ENCODE measurements at regions not wholly inside any gene's neighbourhood (a gene's known extent, or its start where the extent isn't known, plus 50 kb on each side); places are given as distances from the start of the nearest gene placed in this dataset.
A peak's percentile ranks its signal among the peaks of the same experiment; 100 is the strongest.

DNA sequence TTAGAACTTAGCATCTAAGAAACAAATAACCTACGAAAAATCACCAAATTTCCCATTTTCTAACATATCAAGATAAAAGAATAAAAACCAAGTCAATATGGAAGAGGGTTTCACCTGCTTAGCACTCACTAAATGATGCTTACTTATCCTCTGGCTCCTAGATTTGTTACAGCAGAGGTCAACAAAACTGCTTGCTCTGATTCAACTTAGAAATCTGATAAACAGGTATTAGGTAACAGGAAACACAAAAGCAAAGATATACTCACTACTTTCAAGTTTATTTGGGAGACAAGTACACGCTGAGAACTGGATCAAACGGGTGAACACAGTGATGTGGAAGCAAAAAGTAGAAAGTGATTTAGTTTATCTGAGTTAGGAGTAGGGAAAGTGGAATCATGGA, 235.7 kb upstream of the TARS1 start:
- H3K27me3 ChIP-seq (ENCODE audit: insufficient read depth, low read length), result no peaks in the 10 kb centered on the region
- no peak overlapping the region for H3K4ac ChIP-seq (ENCODE audit: low read depth, low read length)
- no peak overlapping the region for H3K9ac ChIP-seq (ENCODE audit: low read length)
- no peak overlapping the region for H3K23ac ChIP-seq (ENCODE audit: low read length)
- no peak overlapping the region for H2BK12ac ChIP-seq (ENCODE audit: low read length)
- no peak overlapping the region for H2AK5ac ChIP-seq (ENCODE audit: low read length)
- H3K36me3 ChIP-seq (ENCODE audit: control insufficient read depth in 1 of 2, insufficient read depth in 2 of 2, low read length in 2 of 2), result no peaks in the 10 kb centered on the region
- H3K4me2 ChIP-seq (ENCODE audit: low read length), result no peak overlapping the region
- no peak for DNase-seq
- H2BK120ac ChIP-seq (ENCODE audit: insufficient read depth, low read length, poor library complexity), result no peak overlapping the region
- H3K14ac ChIP-seq (ENCODE audit: low read length), result no peak overlapping the region
- H3K18ac ChIP-seq (ENCODE audit: low read length), result no peak overlapping the region
- H2BK5ac ChIP-seq (ENCODE audit: low read depth, low read length, poor library complexity), result no peak overlapping the region
- no peaks in the 10 kb centered on the region for H3K79me2 ChIP-seq (ENCODE audit: control insufficient read depth, insufficient read depth, low read length, poor library complexity)
- H4K91ac ChIP-seq (ENCODE audit: low read depth, low read length), result no peak overlapping the region
- no peak overlapping the region for H4K8ac ChIP-seq (ENCODE audit: low read depth, low read length)
- H3K9me3 ChIP-seq (ENCODE audit: insufficient read depth, low read depth, low read length), result no peaks in the 10 kb centered on the region
- no peak overlapping the region for H3K4me3 ChIP-seq (ENCODE audit: low read depth, low read length)
- H2AFZ ChIP-seq (ENCODE audit: insufficient read depth, low read length, poor library complexity), result no peak overlapping the region
- no CpG with 5 or more reads among the region's 3 CpGs for WGBS (ENCODE audit: extremely low coverage, insufficient coverage, insufficient read length)
- no peak overlapping the region for H4K12ac ChIP-seq (ENCODE audit: low read depth, low read length)
- H3K79me1 ChIP-seq (ENCODE audit: low read length), result no peaks in the 10 kb centered on the region
- no peaks in the 10 kb centered on the region for H3K4me1 ChIP-seq (ENCODE audit: control insufficient read depth in 1 of 2, insufficient read depth in 2 of 2, low read length in 2 of 2)
- H3K27ac ChIP-seq (ENCODE audit: low read depth, low read length), result no peak overlapping the region

DNA sequence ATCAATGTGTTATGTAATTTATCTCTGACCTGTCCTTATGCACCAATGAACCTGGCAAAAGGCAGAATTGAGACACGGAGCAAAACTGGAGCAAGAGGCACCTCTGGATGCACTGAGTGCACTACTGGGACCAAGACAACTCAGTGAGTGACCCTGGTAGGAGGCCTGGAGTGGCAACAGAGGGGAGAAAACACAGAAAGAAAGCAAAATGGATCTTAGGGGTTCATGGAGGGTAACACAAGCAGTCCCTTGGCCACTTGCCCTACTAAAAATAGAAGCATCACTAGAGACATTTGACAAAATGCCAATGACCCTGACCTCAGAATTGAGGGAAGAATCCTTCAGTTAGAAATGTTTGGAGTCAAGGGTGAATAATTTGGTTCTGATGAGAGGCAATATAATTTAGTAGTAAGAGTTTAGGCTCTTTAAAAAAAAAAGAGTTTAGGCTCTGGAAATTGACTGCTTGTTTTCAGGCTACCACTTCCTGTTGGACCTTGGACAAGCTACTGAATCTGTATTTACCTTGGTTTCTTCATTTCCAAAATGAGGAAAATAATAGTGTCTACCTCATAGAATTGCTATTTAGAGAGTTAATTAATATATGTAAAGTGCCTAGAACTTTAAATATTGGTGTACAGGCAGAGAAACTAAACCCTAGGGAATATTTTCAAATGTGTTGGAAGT, 234.9 kb upstream of the TARS1 start:
- no peaks in the 10 kb centered on the region for H3K79me1 ChIP-seq (ENCODE audit: low read length)
- DNase-seq, result no peak
- no peak overlapping the region for H4K8ac ChIP-seq (ENCODE audit: low read depth, low read length)
- no peak overlapping the region for H3K9ac ChIP-seq (ENCODE audit: low read length)
- no peak overlapping the region for H3K27ac ChIP-seq (ENCODE audit: low read depth, low read length)
- no peak overlapping the region for H4K91ac ChIP-seq (ENCODE audit: low read depth, low read length)
- H3K23ac ChIP-seq (ENCODE audit: low read length), result no peak overlapping the region
- H3K9me3 ChIP-seq (ENCODE audit: insufficient read depth, low read depth, low read length), result no peaks in the 10 kb centered on the region
- no peak overlapping the region for H3K18ac ChIP-seq (ENCODE audit: low read length)
- H3K27me3 ChIP-seq (ENCODE audit: insufficient read depth, low read length), result no peaks in the 10 kb centered on the region
- no peak overlapping the region for H3K4me3 ChIP-seq (ENCODE audit: low read depth, low read length)
- no peaks in the 10 kb centered on the region for H3K4me1 ChIP-seq (ENCODE audit: control insufficient read depth in 1 of 2, insufficient read depth in 2 of 2, low read length in 2 of 2)
- no peak overlapping the region for H4K12ac ChIP-seq (ENCODE audit: low read depth, low read length)
- H3K4ac ChIP-seq (ENCODE audit: low read depth, low read length), result no peak overlapping the region
- no peaks in the 10 kb centered on the region for H3K79me2 ChIP-seq (ENCODE audit: control insufficient read depth, insufficient read depth, low read length, poor library complexity)
- H3K36me3 ChIP-seq (ENCODE audit: control insufficient read depth in 1 of 2, insufficient read depth in 2 of 2, low read length in 2 of 2), result no peaks in the 10 kb centered on the region
- H2AK5ac ChIP-seq (ENCODE audit: low read length), result no peak overlapping the region
- H2AFZ ChIP-seq (ENCODE audit: insufficient read depth, low read length, poor library complexity), result no peak overlapping the region
- no peak overlapping the region for H2BK5ac ChIP-seq (ENCODE audit: low read depth, low read length, poor library complexity)
- no peak overlapping the region for H2BK12ac ChIP-seq (ENCODE audit: low read length)
- no peak overlapping the region for H2BK120ac ChIP-seq (ENCODE audit: insufficient read depth, low read length, poor library complexity)
- no peak overlapping the region for H3K14ac ChIP-seq (ENCODE audit: low read length)
- H3K4me2 ChIP-seq (ENCODE audit: low read length), result no peak overlapping the region
- whole genome bisulfite sequencing (ENCODE audit: extremely low coverage, insufficient coverage, insufficient read length), result no CpG with 5 or more reads among the region's 1 CpG

DNA sequence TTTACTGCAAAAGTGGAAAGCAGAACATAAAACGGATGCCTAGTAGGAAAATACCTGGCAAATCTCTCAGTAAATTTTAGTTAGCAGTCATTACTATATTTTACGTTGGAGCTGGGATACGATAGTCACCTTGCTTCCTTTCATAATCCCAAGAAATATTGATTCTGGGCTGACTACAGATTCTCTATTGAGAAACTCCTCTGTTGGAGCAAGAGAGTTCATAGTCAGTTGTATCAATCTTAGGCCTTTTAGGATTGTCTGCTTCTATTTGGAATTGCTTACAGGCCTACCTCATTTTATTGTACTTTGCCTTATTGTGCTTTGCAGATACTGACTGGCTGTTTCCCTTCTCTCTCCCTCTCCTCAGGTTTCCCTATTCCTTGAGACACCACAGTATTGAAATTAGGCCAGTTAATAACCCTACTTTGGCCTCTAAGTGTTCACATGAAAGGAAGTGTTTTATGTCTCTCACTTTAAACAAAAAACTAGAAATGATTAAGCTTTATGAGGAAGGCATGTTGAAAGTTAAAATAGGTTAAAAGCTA, 233.7 kb upstream of the TARS1 start:
- Histone ChIP-seq H3K79me1 (ENCODE audit: low read length) (no peaks in the 10 kb centered on the region), H2BK12ac (ENCODE audit: low read length) (no peak overlapping the region), H3K4me3 (ENCODE audit: low read depth, low read length) (no peak overlapping the region), H3K9ac (ENCODE audit: low read length) (no peak overlapping the region), H4K12ac (ENCODE audit: low read depth, low read length) (no peak overlapping the region), H2BK120ac (ENCODE audit: insufficient read depth, low read length, poor library complexity) (no peak overlapping the region), H3K23ac (ENCODE audit: low read length) (no peak overlapping the region), H4K91ac (ENCODE audit: low read depth, low read length) (no peak overlapping the region), H2AFZ (ENCODE audit: insufficient read depth, low read length, poor library complexity) (no peak overlapping the region), H3K18ac (ENCODE audit: low read length) (no peak overlapping the region), H3K36me3 (ENCODE audit: control insufficient read depth in 1 of 2, insufficient read depth in 2 of 2, low read length in 2 of 2) (no peaks in the 10 kb centered on the region), H3K79me2 (ENCODE audit: control insufficient read depth, insufficient read depth, low read length, poor library complexity) (no peaks in the 10 kb centered on the region), H2BK5ac (ENCODE audit: low read depth, low read length, poor library complexity) (no peak overlapping the region), H2AK5ac (ENCODE audit: low read length) (no peak overlapping the region), H3K14ac (ENCODE audit: low read length) (no peak overlapping the region), H3K9me3 (ENCODE audit: insufficient read depth, low read depth, low read length) (no peaks in the 10 kb centered on the region), H4K8ac (ENCODE audit: low read depth, low read length) (no peak overlapping the region), H3K27me3 (ENCODE audit: insufficient read depth, low read length) (no peaks in the 10 kb centered on the region), H3K4me2 (ENCODE audit: low read length) (no peak overlapping the region), H3K27ac (ENCODE audit: low read depth, low read length) (no peak overlapping the region), H3K4me1 (ENCODE audit: control insufficient read depth in 1 of 2, insufficient read depth in 2 of 2, low read length in 2 of 2) (no peaks in the 10 kb centered on the region), H3K4ac (ENCODE audit: low read depth, low read length) (no peak overlapping the region)
- no peak for DNase-seq
- no CpG with 5 or more reads among the region's 3 CpGs for WGBS (ENCODE audit: extremely low coverage, insufficient coverage, insufficient read length)

DNA sequence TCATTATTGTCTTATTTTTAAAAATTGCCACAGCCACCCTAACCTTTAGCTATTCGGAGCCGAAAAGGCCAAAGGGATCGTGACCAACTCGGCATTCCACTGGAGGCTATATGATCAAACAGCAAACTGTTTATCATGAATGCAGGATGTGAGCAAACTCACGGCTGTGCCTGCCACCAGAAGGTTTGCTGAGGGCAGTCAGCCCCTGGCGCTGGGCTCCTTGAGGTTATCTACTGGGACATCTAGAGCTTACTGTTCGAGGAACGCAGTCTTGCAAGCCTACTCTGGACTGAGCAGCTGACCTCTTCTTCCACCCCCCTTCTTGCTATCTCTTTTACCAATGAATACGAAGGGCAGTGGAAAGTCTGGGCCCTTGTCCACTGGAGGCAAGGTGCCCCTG, 231.5 kb upstream of the TARS1 start:
- Histone ChIP-seq H2AK5ac (ENCODE audit: low read length) (no peak overlapping the region), H3K9ac (ENCODE audit: low read length) (no peak overlapping the region), H3K18ac (ENCODE audit: low read length) (no peak overlapping the region), H2BK12ac (ENCODE audit: low read length) (no peak overlapping the region), H3K36me3 (ENCODE audit: control insufficient read depth in 1 of 2, insufficient read depth in 2 of 2, low read length in 2 of 2) (no peaks in the 10 kb centered on the region), H4K91ac (ENCODE audit: low read depth, low read length) (no peak overlapping the region), H2BK120ac (ENCODE audit: insufficient read depth, low read length, poor library complexity) (no peak overlapping the region), H2BK5ac (ENCODE audit: low read depth, low read length, poor library complexity) (no peak overlapping the region), H3K14ac (ENCODE audit: low read length) (no peak overlapping the region), H2AFZ (ENCODE audit: insufficient read depth, low read length, poor library complexity) (no peak overlapping the region), H3K4me2 (ENCODE audit: low read length) (no peak overlapping the region), H3K79me1 (ENCODE audit: low read length) (no peaks in the 10 kb centered on the region), H4K12ac (ENCODE audit: low read depth, low read length) (no peak overlapping the region), H4K8ac (ENCODE audit: low read depth, low read length) (no peak overlapping the region), H3K79me2 (ENCODE audit: control insufficient read depth, insufficient read depth, low read length, poor library complexity) (no peaks in the 10 kb centered on the region), H3K4me1 (ENCODE audit: control insufficient read depth in 1 of 2, insufficient read depth in 2 of 2, low read length in 2 of 2) (no peaks in the 10 kb centered on the region), H3K23ac (ENCODE audit: low read length) (no peak overlapping the region), H3K27ac (ENCODE audit: low read depth, low read length) (no peak overlapping the region), H3K4me3 (ENCODE audit: low read depth, low read length) (no peak overlapping the region), H3K4ac (ENCODE audit: low read depth, low read length) (no peak overlapping the region), H3K9me3 (ENCODE audit: insufficient read depth, low read depth, low read length) (no peaks in the 10 kb centered on the region), H3K27me3 (ENCODE audit: insufficient read depth, low read length) (no peaks in the 10 kb centered on the region)
- WGBS (ENCODE audit: extremely low coverage, insufficient coverage, insufficient read length), result no CpG with 5 or more reads among the region's 9 CpGs
- peak; percentile 79 for DNase-seq
